Activated CD4-positive, alpha-beta T cell treated with anti-CD3 and anti-CD28 coated beads, Interleukin-2, amount 10 ng/mL, durations not matched to agents 24 days and 14 days (primary cell): ENCODE measurements at regions not wholly inside any gene's neighbourhood (a gene's known extent, or its start where the extent isn't known, plus 50 kb on each side); places are given as distances from the start of the nearest gene placed in this dataset.

Source experiments
- DNase-seq: peaks from one replicate; pipeline ENCODE4 v3.0.0; 2022
- H3K27ac Mint-ChIP-seq: one replicate; pipeline ENCODE4 v1.8.0; 2022; ENCODE audit warnings: mild to moderate bottlenecking, mixed read lengths
- H3K27me3 Mint-ChIP-seq: one replicate; pipeline ENCODE4 v1.8.0; 2022; ENCODE audit warnings: mixed read lengths
- H3K36me3 Mint-ChIP-seq: one replicate; pipeline ENCODE4 v1.8.0; 2022; ENCODE audit warnings: low read depth, mild to moderate bottlenecking, mixed read lengths
- H3K4me1 Mint-ChIP-seq: one replicate; pipeline ENCODE4 v1.8.0; 2021; ENCODE audit warnings: mixed read lengths
- H3K4me3 Mint-ChIP-seq: one replicate; pipeline ENCODE4 v1.8.0; 2022; ENCODE audit warnings: mild to moderate bottlenecking, moderate library complexity, mixed read lengths
- H3K9me3 Mint-ChIP-seq: one replicate; pipeline ENCODE4 v1.8.0; 2021; ENCODE audit warnings: mixed read lengths
- intact Hi-C: fragments of 100-400 bp; cut with micrococcal nuclease; formaldehyde crosslinking; loops from one replicate; pipeline ENCODE4 v1.15.1; 2023

DNA sequence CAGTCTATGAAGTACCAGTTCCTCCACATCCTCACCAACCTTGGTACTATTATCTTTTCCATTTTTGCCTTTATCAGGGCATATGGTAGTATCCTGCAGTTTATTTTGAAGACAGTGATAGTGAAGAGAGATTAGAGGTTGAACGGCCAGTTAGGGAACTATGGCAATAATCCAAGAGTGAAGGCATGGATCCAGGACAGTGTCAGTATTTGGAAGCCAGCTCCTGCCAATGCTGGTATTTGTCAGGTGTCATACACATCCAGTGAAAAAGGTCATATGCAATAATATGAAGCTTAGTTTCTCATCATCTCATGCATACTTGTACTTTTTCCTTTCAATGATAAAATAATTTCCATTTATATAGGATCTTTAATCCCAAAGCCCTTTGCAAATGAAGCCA is 56.8 kb upstream of the KCNMB2 start:
- Mint-ChIP-seq H3K36me3 (no peaks in the 10 kb centered on the region), H3K27me3 (no peaks in the 10 kb centered on the region), H3K4me3 (no peak overlapping the region), H3K4me1 (no peaks in the 10 kb centered on the region), H3K9me3 (no peaks in the 10 kb centered on the region), H3K27ac (no peak overlapping the region)
- no peak for DNase-seq
- intact Hi-C loops: no loop called here

DNA sequence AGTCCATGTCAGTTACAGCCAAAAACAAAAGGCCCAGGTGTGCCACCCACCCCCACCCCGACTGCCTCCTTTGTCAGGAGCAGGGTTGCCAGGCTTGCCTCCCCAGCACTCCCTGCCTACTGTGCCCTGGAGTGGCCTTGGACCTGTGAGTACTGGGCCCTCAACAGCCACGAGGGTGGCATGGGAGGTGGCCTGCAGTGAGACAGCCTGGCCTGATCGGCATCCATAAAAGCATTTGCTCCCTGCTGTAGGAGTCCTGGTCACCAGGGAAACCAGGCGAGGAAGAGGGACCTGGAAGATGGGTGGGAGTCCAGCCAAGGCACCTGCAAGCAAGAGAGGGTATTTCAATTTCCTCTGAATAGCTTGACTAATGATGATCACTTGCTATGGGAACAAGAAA is 56.4 kb upstream of the KCNMB2 start:
- no peaks in the 10 kb centered on the region for H3K9me3 Mint-ChIP-seq
- no peaks in the 10 kb centered on the region for H3K4me1 Mint-ChIP-seq
- no peaks in the 10 kb centered on the region for H3K36me3 Mint-ChIP-seq

DNA sequence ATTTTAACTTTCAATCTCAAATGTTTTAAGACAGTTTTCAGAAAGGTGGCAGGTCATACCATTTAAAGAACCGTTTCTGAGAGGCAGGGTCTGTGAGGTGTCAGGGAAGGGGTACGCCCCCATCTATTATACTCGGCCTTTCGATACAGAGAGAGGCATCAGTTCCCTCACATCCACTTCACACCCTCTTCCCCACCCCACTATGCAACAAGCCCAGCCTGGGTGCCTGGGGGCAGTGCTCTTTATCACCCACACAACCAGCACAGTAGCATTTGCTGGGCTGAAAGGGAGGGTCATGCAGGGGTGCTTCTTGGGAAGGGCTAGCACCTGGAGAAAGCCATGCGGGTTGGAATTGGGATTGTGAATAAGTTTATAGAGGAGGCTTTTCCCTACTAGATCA is 56.0 kb upstream of the KCNMB2 start:
- Mint-ChIP-seq H3K4me3 (no peak overlapping the region), H3K9me3 (no peaks in the 10 kb centered on the region), H3K27ac (no peak overlapping the region), H3K27me3 (no peaks in the 10 kb centered on the region), H3K4me1 (no peaks in the 10 kb centered on the region), H3K36me3 (no peaks in the 10 kb centered on the region)
- no peak for DNase-seq
- intact Hi-C loops: no loop called here

More for the DNA sequence above, 56.4 kb upstream of the KCNMB2 start:
- DNase-seq: no peak
- no peaks in the 10 kb centered on the region for H3K27me3 Mint-ChIP-seq
- no peak overlapping the region for H3K4me3 Mint-ChIP-seq
- intact Hi-C loops: no loop called here
- H3K27ac Mint-ChIP-seq: no peak overlapping the region

DNA sequence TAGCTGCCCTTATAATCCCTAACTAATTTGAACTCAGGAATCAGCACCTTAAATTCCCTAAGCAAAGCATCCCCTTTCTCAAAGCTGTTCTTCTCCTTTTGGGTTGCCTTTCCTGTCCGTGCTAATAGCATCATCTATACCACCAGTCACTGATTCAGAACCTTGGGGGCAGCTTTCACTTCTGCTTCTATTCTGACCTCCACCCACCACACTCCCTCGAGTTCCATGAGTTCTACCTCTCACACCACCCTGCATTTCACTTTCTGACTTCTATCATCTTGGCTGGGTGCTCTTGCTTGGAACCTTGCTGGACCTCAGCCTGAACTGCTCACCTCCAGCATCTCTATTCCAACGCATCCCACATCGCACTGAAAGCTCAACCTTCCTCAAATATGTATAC is 55.4 kb upstream of the KCNMB2 start:
- Mint-ChIP-seq H3K4me1 (no peaks in the 10 kb centered on the region), H3K9me3 (no peaks in the 10 kb centered on the region), H3K27ac (no peak overlapping the region), H3K36me3 (no peaks in the 10 kb centered on the region), H3K4me3 (no peak overlapping the region), H3K27me3 (no peaks in the 10 kb centered on the region)
- DNase-seq: no peak
- intact Hi-C loops: no loop called here

DNA sequence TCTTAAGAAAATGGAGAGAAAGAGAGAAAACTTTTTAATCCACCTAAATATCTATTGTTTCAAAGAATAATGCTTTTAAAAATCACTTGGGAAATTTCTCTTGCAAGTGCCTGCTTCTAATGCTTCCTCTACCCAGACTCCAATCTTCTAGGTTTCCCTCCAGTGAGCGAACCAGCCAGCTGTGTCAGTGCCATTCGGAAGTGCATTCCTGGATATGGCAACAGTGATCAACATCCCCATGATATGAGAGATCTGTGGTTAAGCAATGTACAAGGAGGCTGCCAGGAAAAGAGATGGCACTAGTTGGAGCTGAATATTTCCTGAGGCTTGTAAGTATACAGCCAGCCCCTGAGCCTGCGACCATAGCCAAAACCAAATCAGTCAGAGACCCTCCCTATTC is 53.3 kb upstream of the KCNMB2 start:
- Mint-ChIP-seq H3K27ac (no peak overlapping the region), H3K4me1 (no peaks in the 10 kb centered on the region), H3K4me3 (no peak overlapping the region), H3K9me3 (no peaks in the 10 kb centered on the region), H3K36me3 (no peaks in the 10 kb centered on the region), H3K27me3 (no peaks in the 10 kb centered on the region)
- intact Hi-C loops: no loop called here
- DNase-seq: no peak

DNA sequence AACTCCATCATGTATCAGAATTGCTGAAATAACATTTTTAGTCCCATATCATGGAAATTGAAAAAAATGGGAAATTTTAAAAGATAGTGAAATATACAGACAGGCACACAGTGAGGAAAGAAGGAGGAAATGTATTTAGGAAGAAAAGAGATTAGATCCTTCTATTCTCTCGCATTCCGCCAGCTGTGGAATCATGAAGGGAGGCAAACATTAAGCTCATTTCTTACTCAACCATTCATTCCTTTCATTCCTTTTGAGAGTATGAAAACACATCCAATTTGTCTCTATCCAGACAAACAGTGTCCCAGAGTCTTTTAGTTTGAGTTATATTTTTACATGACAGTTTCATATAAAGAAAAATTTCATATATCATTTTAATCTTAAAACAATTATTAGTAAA is 52.5 kb upstream of the KCNMB2 start:
- Mint-ChIP-seq H3K4me3 (no peak overlapping the region), H3K4me1 (no peaks in the 10 kb centered on the region), H3K9me3 (no peaks in the 10 kb centered on the region), H3K36me3 (no peaks in the 10 kb centered on the region), H3K27me3 (no peaks in the 10 kb centered on the region), H3K27ac (no peak overlapping the region)
- intact Hi-C loops: no loop called here
- DNase-seq: no peak

DNA sequence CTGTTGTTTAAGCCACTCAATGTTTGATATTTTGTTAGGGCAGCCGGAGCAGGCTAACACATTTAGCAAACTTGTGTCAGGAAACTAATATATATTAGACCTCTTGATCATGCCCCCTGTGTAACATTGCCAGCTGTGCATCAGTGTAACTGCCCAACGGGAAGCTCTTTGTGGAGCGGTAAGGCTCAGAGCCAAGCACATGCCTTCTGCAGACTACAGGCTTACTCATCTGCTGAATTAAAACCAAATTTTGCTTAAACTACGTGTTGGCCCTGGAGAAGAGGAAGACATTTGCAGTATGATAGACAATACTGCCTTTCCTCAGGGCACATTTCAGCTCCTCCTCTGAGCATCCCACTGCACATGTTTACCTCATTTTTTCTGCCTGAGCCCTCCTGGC is 50.5 kb upstream of the KCNMB2 start:
- Mint-ChIP-seq H3K27me3 (no peaks in the 10 kb centered on the region), H3K9me3 (no peaks in the 10 kb centered on the region), H3K4me1 (no peaks in the 10 kb centered on the region), H3K27ac (no peak overlapping the region), H3K36me3 (no peaks in the 10 kb centered on the region), H3K4me3 (no peak overlapping the region)
- intact Hi-C loops: no loop called here
- no peak for DNase-seq
